Spleen (tissue), 7 donors: ENCODE measurements at regions not wholly inside any gene's neighbourhood (a gene's known extent, or its start where the extent isn't known, plus 50 kb on each side); places are given as distances from the start of the nearest gene placed in this dataset.

Experiments
- CTCF ChIP-seq, 11 experiments: fragments of 200-600 bp in 7 of 11; fragments of 450-650 bp in 4 of 11; sonication (generic) in 4 of 11; IDR thresholded peaks in 8 of 11; conservative IDR thresholded peaks in 3 of 11; 1 replicate in 7 of 11; 2 replicates in 4 of 11; pipeline versions ENCODE4 v1.4.0 to v1.8.0; 2016 to 2021; ENCODE audit warnings: antibody characterized with exemption in 11 of 11, inconsistent platforms in 4 of 11, mild to moderate bottlenecking in 1 of 11
- POLR2A ChIP-seq, 3 donors: fragments of 450-650 bp; IDR thresholded peaks; one replicate each; pipeline ENCODE4 v1.5.1; 2017; ENCODE audit warnings: antibody characterized with exemption in 3 of 3, mild to moderate bottlenecking in 1 of 3
- POLR2AphosphoS5 ChIP-seq, 3 donors: sonication (generic); formaldehyde crosslinking; IDR thresholded peaks; one replicate each; pipeline ENCODE4 v1.5.1; 2017; ENCODE audit warnings: antibody characterized with exemption in 3 of 3
- donor health status: DM: no; HTN: no; CAD: no; lungs with moderate emphysema.
- donor health status: DM: no; HTN: no; CAD: no.
- donor health status: DM: no; HTN: no; CAD: no.

- TF ChIP-seq CTCF (IDR thresholded peaks at IDR 0.05 in 8 of 11, conservative IDR thresholded peaks at IDR 0.05 in 3 of 11) = no peak
- no peak for TF ChIP-seq POLR2AphosphoS5 (IDR thresholded peaks at IDR 0.05)
- TF ChIP-seq POLR2A (IDR thresholded peaks at IDR 0.05) = no peak
Measured at GRCh38 chr21:17930093-17930492, 110.9 kb upstream of the C21orf91 start.
